Thoracic aorta (tissue), 2 donors: ENCODE measurements at regions not wholly inside any gene's neighbourhood (a gene's known extent, or its start where the extent isn't known, plus 50 kb on each side); places are given as distances from the start of the nearest gene placed in this dataset.
A peak's percentile ranks its signal among the peaks of the same experiment; 100 is the strongest.

Source experiments
- ATAC-seq: fragments of 150-250 bp; one replicate; pipeline ENCODE4 v1.8.0; 2017; ENCODE audit warnings: low read depth; ENCODE audit not compliant: insufficient number of reproducible peaks, low FRiP score
- DNase-seq: peaks from one replicate; pipeline ENCODE4 v3.0.0-alpha.2; 2020; ENCODE audit warnings: low spot score
- H3K27ac ChIP-seq, 2 donors: fragments of 200-600 bp; sonication (generic); 1 replicate in 1 of 2; 2 replicates in 1 of 2; pipeline ENCODE4 v1.5.1; 2016; ENCODE audit warnings: mild to moderate bottlenecking in 2 of 2, moderate library complexity in 2 of 2
- H3K27me3 ChIP-seq: fragments of 200-600 bp; sonication (generic); replicated peaks from 2 replicates; pipeline ENCODE4 v1.6.0; 2016; ENCODE audit warnings: mild to moderate bottlenecking; ENCODE audit not compliant: insufficient read depth
- H3K36me3 ChIP-seq: fragments of 200-600 bp; sonication (generic); one replicate; pipeline ENCODE4 v1.5.1; 2016
- H3K4me1 ChIP-seq, 2 donors: fragments of 200-600 bp; sonication (generic); 1 replicate in 1 of 2; 2 replicates in 1 of 2; pipeline versions ENCODE4 v1.5.1 to v1.6.0; 2016; ENCODE audit warnings: low read depth in 2 of 2, mild to moderate bottlenecking in 1 of 2; ENCODE audit not compliant: control insufficient read depth in 1 of 2
- H3K4me3 ChIP-seq: fragments of 200-600 bp; sonication (generic); 2 replicates; pipeline ENCODE4 v1.5.1; 2016; ENCODE audit warnings: mild to moderate bottlenecking
- H3K9me3 ChIP-seq: fragments of 200-600 bp; sonication (generic); 2 replicates; pipeline ENCODE4 v1.5.1; 2016
- CTCF ChIP-seq: fragments of 200-600 bp; sonication (generic); IDR thresholded peaks from one replicate; pipeline ENCODE4 v1.5.1; 2019; ENCODE audit warnings: antibody characterized with exemption

DNA sequence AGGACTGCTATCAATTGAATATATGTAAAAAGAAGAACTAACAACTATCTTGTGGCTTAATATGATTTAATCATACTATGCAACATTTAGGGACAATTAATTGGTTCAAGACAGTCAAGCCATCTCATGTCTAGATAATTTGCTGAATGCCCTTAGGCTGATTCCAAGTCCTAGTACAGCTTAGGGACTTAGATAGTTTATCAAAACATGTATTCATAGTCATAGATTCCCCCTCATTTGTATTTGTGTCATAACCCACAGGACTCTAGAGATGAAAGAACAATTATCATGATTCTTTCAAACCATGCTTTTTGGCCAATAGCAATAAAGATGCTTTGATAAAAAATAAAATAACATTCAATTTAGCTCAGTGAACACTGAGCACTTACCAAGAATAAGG is 607.6 kb downstream of the SLITRK1 start:
- DNase-seq (no peak), ATAC-seq (no peak)
- Histone ChIP-seq H3K9me3 (no peaks in the 10 kb centered on the region), H3K4me3 (no peak overlapping the region), H3K27ac (no peak overlapping the region), H3K4me1 (peaks cover 0 to 5% of the 10 kb centered on the region in 2 donors), H3K36me3 (no peaks in the 10 kb centered on the region), H3K27me3 (no peaks in the 10 kb centered on the region)
- no peak for TF ChIP-seq CTCF

DNA sequence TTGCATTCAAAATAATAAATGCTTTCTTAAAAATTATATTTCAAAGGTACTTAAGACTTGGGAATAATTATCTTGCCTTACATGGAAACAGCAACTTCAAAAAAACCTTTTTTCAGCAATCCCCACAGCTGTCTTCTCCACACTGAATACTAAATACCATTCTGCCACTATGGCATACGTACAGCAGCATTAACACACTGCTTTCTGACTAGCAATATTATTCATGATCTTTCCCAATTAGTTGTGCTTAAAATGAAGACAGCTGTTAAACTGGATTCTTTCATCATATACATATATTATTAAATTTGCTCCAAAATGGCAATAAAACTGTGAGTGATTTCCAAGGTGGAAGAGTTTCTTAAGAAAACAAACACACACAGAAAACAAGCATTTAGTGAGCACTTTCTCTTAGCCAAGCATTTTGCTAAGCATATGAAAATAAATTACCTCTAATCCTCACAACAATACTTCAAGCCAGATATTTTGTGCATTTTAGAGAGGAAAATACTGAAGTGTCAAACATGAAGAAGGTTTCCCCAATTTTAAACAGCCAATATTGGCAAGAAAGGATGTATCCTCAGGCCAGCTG is 609.5 kb downstream of the SLITRK1 start:
- Histone ChIP-seq H3K27me3 (no peaks in the 10 kb centered on the region), H3K36me3 (no peaks in the 10 kb centered on the region), H3K9me3 (no peaks in the 10 kb centered on the region), H3K4me1 (peaks cover 0 to 5% of the 10 kb centered on the region in 2 donors), H3K4me3 (no peak overlapping the region), H3K27ac (no peak overlapping the region)
- ATAC-seq, result no peak
- no peak for TF ChIP-seq CTCF
- DNase-seq, result no peak

DNA sequence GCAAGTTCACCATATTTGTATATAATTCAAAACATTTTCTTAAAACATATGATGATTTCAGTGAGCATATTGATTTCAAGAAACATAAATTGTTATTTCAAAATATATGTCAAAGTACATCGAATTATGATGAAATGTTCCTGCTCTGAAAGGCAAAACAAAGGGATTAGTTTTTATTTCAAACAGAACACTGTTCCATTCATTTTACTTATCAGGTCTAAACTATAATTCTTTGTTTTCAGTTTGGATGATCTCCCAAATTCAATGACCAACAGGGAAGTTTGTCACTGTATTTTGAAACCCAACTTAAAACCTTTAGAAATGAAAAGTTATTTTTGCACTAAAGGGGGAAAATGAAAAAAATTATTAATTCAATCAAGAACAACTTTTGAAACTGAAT is 610.2 kb downstream of the SLITRK1 start:
- no peaks in the 10 kb centered on the region for H3K27me3 ChIP-seq
- ATAC-seq, result no peak

GRCh38 chr13:83265279-83265678 is 617.0 kb downstream of the SLITRK1 start:
- ATAC-seq (no peak), DNase-seq (no peak)
- Histone ChIP-seq H3K27ac (no peak overlapping the region), H3K36me3 (no peaks in the 10 kb centered on the region), H3K9me3 (no peaks in the 10 kb centered on the region), H3K4me3 (no peak overlapping the region), H3K27me3 (no peaks in the 10 kb centered on the region), H3K4me1 (no peaks in the 10 kb centered on the region)
- TF ChIP-seq CTCF, result no peak

More for the DNA sequence above, 610.2 kb downstream of the SLITRK1 start:
- H3K9me3 ChIP-seq, result no peaks in the 10 kb centered on the region
- no peak for TF ChIP-seq CTCF
- no peak overlapping the region for H3K4me3 ChIP-seq
- peaks cover 0 to 5% of the 10 kb centered on the region in 2 donors for H3K4me1 ChIP-seq
- no peak for DNase-seq
- no peaks in the 10 kb centered on the region for H3K36me3 ChIP-seq
- no peak overlapping the region for H3K27ac ChIP-seq

GRCh38 chr13:83248751-83249150 is 633.5 kb downstream of the SLITRK1 start:
- Histone ChIP-seq H3K27me3 (no peaks in the 10 kb centered on the region), H3K4me3 (no peak overlapping the region), H3K4me1 (peaks cover 0 to 11% of the 10 kb centered on the region in 2 donors), H3K9me3 (no peaks in the 10 kb centered on the region), H3K36me3 (no peaks in the 10 kb centered on the region), H3K27ac (peak overlapping the region in 1 of 2 donors; percentile 25)
- no peak for TF ChIP-seq CTCF
- ATAC-seq, result peak; percentile 50
- no peak for DNase-seq
